T47D (cell line): ENCODE measurements at regions not wholly inside any gene's neighbourhood (a gene's known extent, or its start where the extent isn't known, plus 50 kb on each side); places are given as distances from the start of the nearest gene placed in this dataset.
A peak's percentile ranks its signal among the peaks of the same experiment; 100 is the strongest.
"Not testable (repeated sequence)": the region's sequence is repeated elsewhere in the genome, so short reads cannot be mapped to it uniquely, and the experiment has no call there.

ENCODE experiments used
- DNase-seq, 2 experiments: peaks; one replicate each; pipeline versions ENCODE4 v3.0.0 to v3.0.0-alpha.2; 2011 to 2012; ENCODE audit warnings: low read depth in 1 of 2, low spot score in 1 of 2
- JUND ChIP-seq: IDR thresholded peaks from 2 replicates; pipeline ENCODE4 v1.6.1; 2012; ENCODE audit warnings: low read depth
- in situ Hi-C: cut with HindIII; loops from 2 replicates; pipeline ENCODE4 v1.10.0; 2016; ENCODE audit warnings: low sequenced_read_pairs, low pct_unique_long_range_greater_than_20kb

GRCh38 chrX:82292803-82293202 is 1090.9 kb downstream of the SH3BGRL start:
- in situ Hi-C loops = no loop called here
- no peak for TF ChIP-seq JUND
- no peak for DNase-seq

- in situ Hi-C loops = no loop called here
Measured at GRCh38 chrX:82320569-82320968, 1118.7 kb downstream of the SH3BGRL start.

DNA sequence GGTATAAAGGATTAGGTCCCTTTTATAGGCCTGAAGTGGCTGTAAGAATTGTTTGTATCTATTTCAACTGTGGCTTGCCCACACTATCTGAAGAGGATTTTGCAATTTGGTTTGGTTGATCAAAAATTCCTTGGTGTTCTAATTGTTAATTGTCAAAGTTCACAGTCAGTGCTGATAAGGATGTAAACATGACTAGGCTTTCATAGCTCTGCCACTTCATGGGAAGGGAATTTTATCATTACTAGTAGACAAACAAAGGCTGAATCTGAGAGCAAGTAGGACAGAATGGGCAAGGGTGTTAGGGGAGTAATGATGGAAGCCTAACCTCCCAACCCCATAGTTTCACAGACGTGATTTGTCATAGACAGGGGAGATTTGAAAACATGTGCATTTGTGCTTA is 1131.7 kb downstream of the SH3BGRL start:
- no peak for DNase-seq
- in situ Hi-C loops = no loop called here
- no peak for TF ChIP-seq JUND

More at GRCh38 chrX:82320569-82320968, 1118.7 kb downstream of the SH3BGRL start:
- no peak for DNase-seq
- no peak for TF ChIP-seq JUND

- DNase-seq = peak in 1 of 2 experiments; percentile 79
- in situ Hi-C loops = no loop called here
- no peak for TF ChIP-seq JUND
Measured at GRCh38 chrX:82335772-82336171, 1133.9 kb downstream of the SH3BGRL start.

DNA sequence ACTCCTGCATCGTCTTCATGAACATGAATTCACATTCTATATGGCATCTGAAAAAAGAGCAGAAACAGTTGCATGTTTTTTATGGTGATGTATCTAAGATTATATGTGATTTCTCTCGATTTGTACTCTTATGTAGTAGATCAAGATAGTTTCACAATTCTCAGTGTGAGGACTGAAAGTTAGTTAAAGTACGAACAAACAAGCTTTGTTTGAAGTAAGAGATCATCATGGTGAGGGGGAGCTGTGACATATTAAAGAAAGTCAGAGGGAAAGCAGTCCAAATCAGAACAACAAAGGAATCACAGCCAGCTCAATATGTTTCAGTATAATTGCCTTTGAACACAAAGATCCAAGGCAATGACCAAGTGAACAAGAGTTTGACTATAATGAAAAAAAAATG is 1140.6 kb downstream of the SH3BGRL start:
- no peak for DNase-seq
- in situ Hi-C loops = no loop called here
- TF ChIP-seq JUND = no peak

DNA sequence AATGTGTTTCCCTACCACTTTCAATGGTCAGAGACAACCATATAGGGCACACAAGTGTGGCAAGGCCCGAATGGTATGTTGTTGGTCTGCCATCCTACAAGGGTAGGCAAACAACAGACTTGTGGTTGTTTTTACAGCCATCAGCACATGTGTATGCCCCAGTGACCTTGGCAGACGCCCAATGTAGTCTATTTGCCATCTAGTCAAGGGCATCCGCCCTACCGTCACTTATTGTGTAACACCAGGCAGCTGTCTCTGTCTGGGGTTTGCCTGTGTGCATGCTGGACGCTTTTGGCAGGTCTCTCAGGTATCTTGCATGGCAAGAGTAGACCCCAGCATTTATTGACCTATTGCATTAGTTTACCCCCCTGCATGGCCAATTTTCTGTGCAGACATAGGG is 1145.5 kb upstream of the POU3F4 start:
- no peak for TF ChIP-seq JUND
- in situ Hi-C loops = no loop called here
- no peak for DNase-seq

DNA sequence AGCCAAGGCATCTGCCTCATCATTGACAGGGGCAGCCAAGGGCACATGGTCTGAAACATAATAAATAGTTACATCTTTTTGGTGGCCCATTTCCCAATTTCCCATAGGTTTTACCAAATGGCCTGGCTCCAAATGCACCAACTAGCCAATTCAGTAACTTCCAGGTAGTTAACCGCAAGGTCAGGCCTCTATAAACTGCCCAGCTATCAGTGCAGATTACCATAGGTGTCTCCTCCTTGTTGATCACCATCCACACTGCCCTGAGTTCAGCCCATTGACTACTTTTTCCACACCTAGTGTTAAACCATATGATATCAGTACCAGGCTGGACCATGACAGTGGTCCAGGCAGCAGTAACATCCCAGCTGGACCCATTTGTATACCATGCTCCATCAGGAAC is 1145.1 kb upstream of the POU3F4 start:
- DNase-seq = no peak
- TF ChIP-seq JUND = no peak
- in situ Hi-C loops = no loop called here

- in situ Hi-C loops = no loop called here
- no peak for TF ChIP-seq JUND
- no peak for DNase-seq
Measured at GRCh38 chrX:82370978-82371646, 1137.0 kb upstream of the POU3F4 start.

- DNase-seq = no peak
- in situ Hi-C loops = no loop called here
- TF ChIP-seq JUND = no peak
Measured at GRCh38 chrX:82384401-82384800, 1123.7 kb upstream of the POU3F4 start.

DNA sequence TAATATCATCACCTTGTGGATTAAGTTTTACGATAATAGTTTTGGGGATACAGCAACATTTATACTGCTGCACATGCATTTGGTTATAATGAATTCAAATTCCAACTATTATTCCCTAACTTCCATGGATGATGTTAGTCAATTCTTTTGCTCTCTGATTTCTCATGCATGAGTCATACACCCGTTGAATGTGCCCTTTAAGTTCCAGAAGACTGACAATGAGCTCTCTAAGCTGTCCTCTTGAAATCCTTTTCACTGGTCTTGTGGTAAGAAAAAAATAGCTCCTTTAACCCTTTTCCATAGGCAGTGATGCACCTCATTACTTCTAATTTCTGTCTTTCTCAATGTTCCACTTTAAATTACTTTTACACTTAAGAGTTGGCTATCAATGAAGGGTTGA is 1095.2 kb upstream of the POU3F4 start:
- in situ Hi-C loops = no loop called here
- no peak for TF ChIP-seq JUND

GRCh38 chrX:82442281-82442680 is 1065.8 kb upstream of the POU3F4 start:
- in situ Hi-C loops = no loop called here
- no peak for DNase-seq
- TF ChIP-seq JUND = no peak

More for the DNA sequence above, 1095.2 kb upstream of the POU3F4 start:
- no peak for DNase-seq

GRCh38 chrX:82451725-82452124 is 1056.4 kb upstream of the POU3F4 start:
- TF ChIP-seq JUND = no peak
- in situ Hi-C loops = no loop called here
- no peak for DNase-seq

DNA sequence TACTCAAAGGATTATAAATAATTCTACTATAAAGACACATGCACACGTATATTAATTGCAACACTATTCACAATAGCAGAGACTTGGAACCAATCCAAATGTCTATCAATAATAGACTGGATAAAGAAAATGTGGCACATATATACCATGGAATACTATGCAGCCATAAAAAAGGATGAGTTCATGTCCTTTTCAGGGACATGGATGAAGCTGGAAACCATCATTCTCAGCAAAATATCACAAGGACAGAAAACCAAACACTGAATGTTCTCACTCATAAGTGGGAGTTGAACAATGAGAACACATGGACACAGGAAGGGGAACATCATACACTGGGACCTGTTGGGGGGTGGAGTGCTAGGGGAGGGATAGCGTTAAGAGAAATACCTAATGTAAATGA is 1052.2 kb upstream of the POU3F4 start:
- DNase-seq, in situ Hi-C loops: not testable (repeated sequence)

DNA sequence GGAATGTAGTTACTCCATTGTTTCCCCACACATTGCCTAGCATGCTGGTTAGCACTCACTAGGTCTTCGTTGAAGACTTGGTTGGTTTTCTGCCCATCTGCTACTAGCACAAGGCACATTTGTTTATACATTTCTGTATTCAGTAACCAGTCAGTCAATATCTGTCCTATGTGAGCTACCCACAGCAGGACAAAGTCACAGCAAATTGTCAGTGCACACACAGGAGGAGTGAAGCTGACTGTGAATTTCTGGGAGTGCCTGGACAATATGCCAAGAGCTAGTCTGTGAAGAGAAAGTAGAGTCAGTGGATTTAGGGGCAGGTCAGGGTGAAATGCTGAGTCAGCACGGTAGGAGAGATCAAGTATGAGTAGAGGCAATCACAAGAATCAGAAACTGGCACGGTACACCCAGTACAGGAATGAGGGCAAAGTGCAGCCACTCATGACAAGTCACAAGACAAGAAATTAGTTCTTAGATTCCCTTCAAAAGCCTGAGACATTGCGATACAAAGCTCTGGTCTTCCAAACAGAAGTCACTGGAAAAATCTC is 1049.8 kb upstream of the POU3F4 start:
- no peak for TF ChIP-seq JUND
- in situ Hi-C loops = no loop called here

More for the DNA sequence above, 1049.8 kb upstream of the POU3F4 start:
- DNase-seq = no peak
